Retinal pigment epithelial cell (primary cell): ENCODE measurements at regions not wholly inside any gene's neighbourhood (a gene's known extent, or its start where the extent isn't known, plus 50 kb on each side); places are given as distances from the start of the nearest gene placed in this dataset.

Experiments used
- DNase-seq: peaks from one replicate; pipeline ENCODE4 v3.0.0-alpha.2; 2010; ENCODE audit warnings: low read depth
- H3K4me3 ChIP-seq: 2 replicates; pipeline ENCODE4 v1.5.1; 2011; ENCODE audit warnings: mild to moderate bottlenecking, low read length, control low read depth, moderate library complexity
- TF ChIP-seq, protein P1 (sequence below): conservative IDR thresholded peaks from 2 replicates; pipeline ENCODE4 v1.5.1; 2011; ENCODE audit warnings: low read depth, low read length, control low read depth, inconsistent platforms

- no peak overlapping the region for H3K4me3 ChIP-seq
- DNase-seq: no peak
- TF ChIP-seq, protein P1, sequence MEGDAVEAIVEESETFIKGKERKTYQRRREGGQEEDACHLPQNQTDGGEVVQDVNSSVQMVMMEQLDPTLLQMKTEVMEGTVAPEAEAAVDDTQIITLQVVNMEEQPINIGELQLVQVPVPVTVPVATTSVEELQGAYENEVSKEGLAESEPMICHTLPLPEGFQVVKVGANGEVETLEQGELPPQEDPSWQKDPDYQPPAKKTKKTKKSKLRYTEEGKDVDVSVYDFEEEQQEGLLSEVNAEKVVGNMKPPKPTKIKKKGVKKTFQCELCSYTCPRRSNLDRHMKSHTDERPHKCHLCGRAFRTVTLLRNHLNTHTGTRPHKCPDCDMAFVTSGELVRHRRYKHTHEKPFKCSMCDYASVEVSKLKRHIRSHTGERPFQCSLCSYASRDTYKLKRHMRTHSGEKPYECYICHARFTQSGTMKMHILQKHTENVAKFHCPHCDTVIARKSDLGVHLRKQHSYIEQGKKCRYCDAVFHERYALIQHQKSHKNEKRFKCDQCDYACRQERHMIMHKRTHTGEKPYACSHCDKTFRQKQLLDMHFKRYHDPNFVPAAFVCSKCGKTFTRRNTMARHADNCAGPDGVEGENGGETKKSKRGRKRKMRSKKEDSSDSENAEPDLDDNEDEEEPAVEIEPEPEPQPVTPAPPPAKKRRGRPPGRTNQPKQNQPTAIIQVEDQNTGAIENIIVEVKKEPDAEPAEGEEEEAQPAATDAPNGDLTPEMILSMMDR: no peak
Measured at GRCh38 chr7:67855322-67855721, 858.7 kb downstream of the TYW1 start.

- DNase-seq: no peak
- TF ChIP-seq, protein P1: no peak
- no peak overlapping the region for H3K4me3 ChIP-seq
Measured at GRCh38 chr7:67856046-67856445, 859.4 kb downstream of the TYW1 start.

DNA sequence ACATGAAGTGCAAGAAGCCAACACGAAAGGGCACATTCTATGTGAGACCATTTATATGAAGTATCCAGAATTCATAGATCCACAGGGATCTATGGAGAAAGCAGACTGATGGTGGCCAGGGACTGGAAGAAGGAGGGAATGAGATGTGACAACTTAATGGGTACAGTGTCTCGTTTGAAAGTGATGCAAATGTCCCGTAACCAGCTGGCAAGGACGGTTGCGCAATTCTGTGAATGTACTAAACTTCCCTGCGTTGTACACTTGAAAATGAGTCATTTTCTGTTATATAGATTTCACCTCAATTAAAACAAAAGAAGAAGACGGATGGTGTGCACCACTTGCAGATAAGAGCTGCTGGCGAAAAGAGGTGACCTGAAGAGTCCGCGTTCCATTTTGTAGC is 861.1 kb downstream of the TYW1 start:
- TF ChIP-seq, protein P1: no peak
- no peak for DNase-seq
- H3K4me3 ChIP-seq: no peak overlapping the region

DNA sequence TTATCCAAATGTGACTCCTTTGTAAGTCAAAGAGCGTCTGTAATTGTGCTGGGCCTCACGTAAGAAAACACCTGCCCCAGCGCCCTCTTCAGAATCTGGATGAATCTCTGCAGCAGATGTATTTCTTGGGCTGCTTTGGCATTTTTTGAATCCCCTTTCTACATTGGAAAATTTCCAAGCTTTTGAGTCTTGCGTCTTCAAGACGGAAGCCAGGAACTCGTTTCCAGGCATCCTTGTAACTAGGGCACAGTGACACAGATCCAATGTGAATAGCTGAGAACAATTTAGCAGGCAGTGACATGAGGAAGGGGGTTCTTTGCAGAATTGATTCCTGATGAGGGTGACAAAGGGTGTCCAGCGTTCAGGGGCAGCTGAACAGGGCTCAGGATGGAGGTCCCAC is 862.3 kb downstream of the TYW1 start:
- TF ChIP-seq, protein P1: no peak
- no peak overlapping the region for H3K4me3 ChIP-seq
- DNase-seq: no peak

- no peak for DNase-seq
- TF ChIP-seq, protein P1: no peak
- H3K4me3 ChIP-seq: no peak overlapping the region
Measured at GRCh38 chr7:67863911-67864310, 867.3 kb downstream of the TYW1 start.

DNA sequence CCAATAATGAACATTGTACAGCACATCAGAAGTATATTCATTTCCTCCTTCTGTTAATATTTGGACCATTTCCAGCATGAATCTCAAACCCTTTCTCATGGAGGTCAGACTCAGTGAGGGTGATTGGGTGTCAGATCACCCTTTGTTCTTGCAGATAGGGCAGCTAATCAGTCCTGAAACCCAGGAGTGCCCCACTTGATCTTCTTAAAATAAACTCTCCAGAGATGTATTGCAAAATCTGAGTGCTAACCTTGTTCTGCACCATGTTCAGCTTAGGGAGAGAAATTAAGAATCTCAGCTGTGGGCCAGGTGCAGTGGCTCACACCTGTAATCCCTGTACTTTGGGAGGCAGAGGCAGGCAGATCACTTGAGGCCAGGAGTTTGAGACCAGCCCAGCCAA is 869.4 kb downstream of the TYW1 start:
- TF ChIP-seq, protein P1: no peak
- DNase-seq: no peak
- H3K4me3 ChIP-seq: no peak overlapping the region

GRCh38 chr7:67866812-67867211 is 870.2 kb downstream of the TYW1 start:
- no peak overlapping the region for H3K4me3 ChIP-seq
- TF ChIP-seq, protein P1: no peak
- no peak for DNase-seq
